Coronary artery (tissue), 2 donors: ENCODE measurements at regions not wholly inside any gene's neighbourhood (a gene's known extent, or its start where the extent isn't known, plus 50 kb on each side); places are given as distances from the start of the nearest gene placed in this dataset.

ENCODE experiments used
- DNase-seq: peaks from one replicate; pipeline ENCODE4 v3.0.0-alpha.2; 2017; ENCODE audit warnings: low spot score
- H3K27ac ChIP-seq, 2 donors: fragments of 200-600 bp; sonication (generic); one replicate each; pipeline ENCODE4 v1.5.1; 2016 to 2019
- H3K4me3 ChIP-seq: fragments of 200-600 bp; sonication (generic); 2 replicates; pipeline ENCODE4 v1.5.1; 2016; ENCODE audit warnings: mild to moderate bottlenecking, moderate library complexity
- CTCF ChIP-seq: fragments of 200-600 bp; sonication (generic); IDR thresholded peaks from one replicate; pipeline ENCODE4 v1.5.1; 2019; ENCODE audit warnings: antibody characterized with exemption

GRCh38 chr9:16221822-16222547 lies 648.5 kb downstream of the BNC2 start:
- no peak for TF ChIP-seq CTCF
- DNase-seq = no peak
- Histone ChIP-seq H3K27ac (peak overlapping the region in 1 of 2 donors; percentile 11), H3K4me3 (peak overlapping the region; percentile 14)

- Histone ChIP-seq H3K4me3 (no peak overlapping the region), H3K27ac (no peak overlapping the region)
- no peak for TF ChIP-seq CTCF
- no peak for DNase-seq
Observed at GRCh38 chr9:16223074-16223871, 647.2 kb downstream of the BNC2 start.

GRCh38 chr9:16230731-16231130 lies 639.7 kb downstream of the BNC2 start:
- no peak for TF ChIP-seq CTCF
- Histone ChIP-seq H3K4me3 (no peak overlapping the region), H3K27ac (no peak overlapping the region)
- DNase-seq = no peak

- H3K27ac ChIP-seq = no peak overlapping the region
- no peak for DNase-seq
Observed at GRCh38 chr9:16236311-16236710, 634.2 kb downstream of the BNC2 start.

GRCh38 chr9:16236882-16237281 lies 633.6 kb downstream of the BNC2 start:
- no peak for TF ChIP-seq CTCF
- DNase-seq = no peak
- H3K27ac ChIP-seq = no peak overlapping the region

More at GRCh38 chr9:16236311-16236710, 634.2 kb downstream of the BNC2 start:
- no peak for TF ChIP-seq CTCF
- no peak overlapping the region for H3K4me3 ChIP-seq

GRCh38 chr9:16238623-16239138 lies 631.8 kb downstream of the BNC2 start:
- Histone ChIP-seq H3K4me3 (no peak overlapping the region), H3K27ac (no peak overlapping the region)
- no peak for TF ChIP-seq CTCF
- DNase-seq = no peak

More at GRCh38 chr9:16236882-16237281, 633.6 kb downstream of the BNC2 start:
- no peak overlapping the region for H3K4me3 ChIP-seq
